ENCODE measurements at regions not wholly inside any gene's neighbourhood (a gene's known extent, or its start where the extent isn't known, plus 50 kb on each side); places are given as distances from the start of the nearest gene placed in this dataset.
"Not testable (repeated sequence)": the region's sequence is repeated elsewhere in the genome, so short reads cannot be mapped to it uniquely, and the experiment has no call there.

DNA sequence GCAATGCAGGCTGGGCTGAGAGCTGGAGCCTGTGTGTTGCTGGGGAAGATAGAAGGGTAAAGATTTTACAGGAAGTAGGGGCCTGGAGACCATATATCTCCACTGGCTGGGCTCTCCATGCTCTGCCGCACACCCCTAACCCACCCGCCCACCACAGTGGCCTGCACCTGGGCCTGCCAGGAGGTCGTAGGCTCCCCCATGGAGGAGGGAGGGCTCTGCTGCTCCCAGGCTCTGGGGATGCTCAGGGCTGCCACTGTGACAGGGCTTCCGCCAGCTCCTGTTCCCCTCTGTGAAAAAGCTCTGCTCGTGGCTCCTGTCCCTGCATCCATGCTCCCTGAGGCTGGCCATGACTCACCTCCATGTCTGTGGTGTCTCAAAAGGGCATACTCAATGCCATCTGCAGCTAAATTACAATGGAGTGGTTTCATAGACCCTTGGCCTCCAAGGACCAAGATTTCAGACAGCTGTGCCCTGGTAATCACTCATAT, 106.0 kb downstream of the CXCL12 start:
- Histone ChIP-seq H3K27ac (ENCODE audit: low read depth in 1 of 2, low read length in 2 of 2) (no peak overlapping the region), H3K9me3 (ENCODE audit: control insufficient read depth in 4 of 4, low read length in 3 of 4) (no peaks in the 10 kb centered on the region), H3K36me3 (ENCODE audit: control insufficient read depth in 4 of 4, insufficient read depth in 3 of 4, low read depth in 1 of 4, low read length in 3 of 4) (no peaks in the 10 kb centered on the region), H3K9ac (ENCODE audit: low read depth in 1 of 2, low read length in 2 of 2) (no peak overlapping the region), H3K4me1 (ENCODE audit: control insufficient read depth in 4 of 4, insufficient read depth in 4 of 4, low read length in 3 of 4) (no peaks in the 10 kb centered on the region), H3K4me3 (ENCODE audit: low read depth in 1 of 3, low read length in 3 of 3) (no peak overlapping the region), H3K27me3 (ENCODE audit: control insufficient read depth in 4 of 4, insufficient read depth in 4 of 4, low read length in 3 of 4) (peaks cover 0 to 4% (median 0%) of the 10 kb centered on the region in 4 donors)
- no peak for DNase-seq (ENCODE audit: low spot score)
- TF ChIP-seq, protein P1, sequence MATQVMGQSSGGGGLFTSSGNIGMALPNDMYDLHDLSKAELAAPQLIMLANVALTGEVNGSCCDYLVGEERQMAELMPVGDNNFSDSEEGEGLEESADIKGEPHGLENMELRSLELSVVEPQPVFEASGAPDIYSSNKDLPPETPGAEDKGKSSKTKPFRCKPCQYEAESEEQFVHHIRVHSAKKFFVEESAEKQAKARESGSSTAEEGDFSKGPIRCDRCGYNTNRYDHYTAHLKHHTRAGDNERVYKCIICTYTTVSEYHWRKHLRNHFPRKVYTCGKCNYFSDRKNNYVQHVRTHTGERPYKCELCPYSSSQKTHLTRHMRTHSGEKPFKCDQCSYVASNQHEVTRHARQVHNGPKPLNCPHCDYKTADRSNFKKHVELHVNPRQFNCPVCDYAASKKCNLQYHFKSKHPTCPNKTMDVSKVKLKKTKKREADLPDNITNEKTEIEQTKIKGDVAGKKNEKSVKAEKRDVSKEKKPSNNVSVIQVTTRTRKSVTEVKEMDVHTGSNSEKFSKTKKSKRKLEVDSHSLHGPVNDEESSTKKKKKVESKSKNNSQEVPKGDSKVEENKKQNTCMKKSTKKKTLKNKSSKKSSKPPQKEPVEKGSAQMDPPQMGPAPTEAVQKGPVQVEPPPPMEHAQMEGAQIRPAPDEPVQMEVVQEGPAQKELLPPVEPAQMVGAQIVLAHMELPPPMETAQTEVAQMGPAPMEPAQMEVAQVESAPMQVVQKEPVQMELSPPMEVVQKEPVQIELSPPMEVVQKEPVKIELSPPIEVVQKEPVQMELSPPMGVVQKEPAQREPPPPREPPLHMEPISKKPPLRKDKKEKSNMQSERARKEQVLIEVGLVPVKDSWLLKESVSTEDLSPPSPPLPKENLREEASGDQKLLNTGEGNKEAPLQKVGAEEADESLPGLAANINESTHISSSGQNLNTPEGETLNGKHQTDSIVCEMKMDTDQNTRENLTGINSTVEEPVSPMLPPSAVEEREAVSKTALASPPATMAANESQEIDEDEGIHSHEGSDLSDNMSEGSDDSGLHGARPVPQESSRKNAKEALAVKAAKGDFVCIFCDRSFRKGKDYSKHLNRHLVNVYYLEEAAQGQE (IDR thresholded peaks at IDR 0.05), result no peak
- TF ChIP-seq GABPA (IDR thresholded peaks at IDR 0.05 in 1 of 2, conservative IDR thresholded peaks at IDR 0.05 in 1 of 2) (no peak), NR2F2 (IDR thresholded peaks at IDR 0.05) (no peak), FOXA1 (IDR thresholded peaks at IDR 0.05) (no peak), HNF4A (conservative IDR thresholded peaks at IDR 0.05) (no peak), TAF1 (conservative IDR thresholded peaks at IDR 0.05) (no peak), HNF4G (IDR thresholded peaks at IDR 0.05) (no peak), CTCF (IDR thresholded peaks at IDR 0.05; ENCODE audit: low read depth, low read length, missing input control) (no peak), SP1 (IDR thresholded peaks at IDR 0.05) (no peak), FOXA2 (IDR thresholded peaks at IDR 0.05) (no peak), JUND (IDR thresholded peaks at IDR 0.05) (no peak), EGR1 (IDR thresholded peaks at IDR 0.05; ENCODE audit: low read depth in 2 of 2) (no peak), RXRA (IDR thresholded peaks at IDR 0.05) (no peak), RAD21 (IDR thresholded peaks at IDR 0.05) (no peak), MAX (IDR thresholded peaks at IDR 0.05) (no peak), ATF3 (IDR thresholded peaks at IDR 0.05) (no peak), YY1 (IDR thresholded peaks at IDR 0.05) (no peak)
- TF ChIP-seq, protein P2, sequence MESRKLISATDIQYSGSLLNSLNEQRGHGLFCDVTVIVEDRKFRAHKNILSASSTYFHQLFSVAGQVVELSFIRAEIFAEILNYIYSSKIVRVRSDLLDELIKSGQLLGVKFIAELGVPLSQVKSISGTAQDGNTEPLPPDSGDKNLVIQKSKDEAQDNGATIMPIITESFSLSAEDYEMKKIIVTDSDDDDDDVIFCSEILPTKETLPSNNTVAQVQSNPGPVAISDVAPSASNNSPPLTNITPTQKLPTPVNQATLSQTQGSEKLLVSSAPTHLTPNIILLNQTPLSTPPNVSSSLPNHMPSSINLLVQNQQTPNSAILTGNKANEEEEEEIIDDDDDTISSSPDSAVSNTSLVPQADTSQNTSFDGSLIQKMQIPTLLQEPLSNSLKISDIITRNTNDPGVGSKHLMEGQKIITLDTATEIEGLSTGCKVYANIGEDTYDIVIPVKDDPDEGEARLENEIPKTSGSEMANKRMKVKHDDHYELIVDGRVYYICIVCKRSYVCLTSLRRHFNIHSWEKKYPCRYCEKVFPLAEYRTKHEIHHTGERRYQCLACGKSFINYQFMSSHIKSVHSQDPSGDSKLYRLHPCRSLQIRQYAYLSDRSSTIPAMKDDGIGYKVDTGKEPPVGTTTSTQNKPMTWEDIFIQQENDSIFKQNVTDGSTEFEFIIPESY (IDR thresholded peaks at IDR 0.05), result no peak
- WGBS, result 93% methylated on average over 5 of the region's 5 CpGs

DNA sequence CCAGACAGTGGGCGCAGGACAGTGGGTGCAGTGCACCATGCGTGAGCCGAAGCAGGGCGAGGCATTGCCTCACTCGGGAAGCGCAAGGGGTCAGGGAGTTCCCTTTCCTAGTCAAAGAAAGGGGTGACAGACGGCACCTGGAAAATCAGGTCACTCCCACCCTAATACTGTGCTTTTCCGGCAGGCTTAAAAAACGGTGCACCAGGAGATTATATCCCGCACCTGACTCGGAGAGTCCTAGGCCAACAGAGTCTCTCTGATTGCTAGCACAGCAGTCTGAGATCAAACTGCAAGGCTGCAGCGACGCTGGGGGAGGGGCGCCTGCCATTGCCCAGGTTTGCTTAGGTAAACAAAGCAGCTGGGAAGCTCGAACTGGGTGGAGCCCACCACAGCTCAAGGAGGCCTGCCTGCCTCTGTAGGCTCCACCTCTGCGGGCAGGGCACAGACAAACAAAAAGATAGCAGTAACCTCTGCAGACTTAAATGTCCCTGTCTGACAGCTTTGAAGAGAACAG, 116.4 kb downstream of the CXCL12 start:
- H3K27ac ChIP-seq (ENCODE audit: low read depth in 1 of 2, low read length in 2 of 2); H3K4me3 ChIP-seq (ENCODE audit: low read depth in 1 of 3, low read length in 3 of 3); DNase-seq (ENCODE audit: low spot score); H3K36me3 ChIP-seq (ENCODE audit: control insufficient read depth in 4 of 4, insufficient read depth in 3 of 4, low read depth in 1 of 4, low read length in 3 of 4); H3K9ac ChIP-seq (ENCODE audit: low read depth in 1 of 2, low read length in 2 of 2); H3K27me3 ChIP-seq (ENCODE audit: control insufficient read depth in 4 of 4, insufficient read depth in 4 of 4, low read length in 3 of 4); H3K4me1 ChIP-seq (ENCODE audit: control insufficient read depth in 4 of 4, insufficient read depth in 4 of 4, low read length in 3 of 4); H3K9me3 ChIP-seq (ENCODE audit: control insufficient read depth in 4 of 4, low read length in 3 of 4): not testable (repeated sequence)
- WGBS, result 92% methylated on average over 14 of the region's 16 CpGs

Data from liver (tissue), 8 donors.